SIG-M5 (cell line): ENCODE measurements at regions not wholly inside any gene's neighbourhood (a gene's known extent, or its start where the extent isn't known, plus 50 kb on each side); places are given as distances from the start of the nearest gene placed in this dataset.
"Not testable (repeated sequence)": the region's sequence is repeated elsewhere in the genome, so short reads cannot be mapped to it uniquely, and the experiment has no call there.

ENCODE experiments used
- DNase-seq: peaks from one replicate; lab custom pipeline; 2025; lab: John Stamatoyannopoulos, UW

DNA sequence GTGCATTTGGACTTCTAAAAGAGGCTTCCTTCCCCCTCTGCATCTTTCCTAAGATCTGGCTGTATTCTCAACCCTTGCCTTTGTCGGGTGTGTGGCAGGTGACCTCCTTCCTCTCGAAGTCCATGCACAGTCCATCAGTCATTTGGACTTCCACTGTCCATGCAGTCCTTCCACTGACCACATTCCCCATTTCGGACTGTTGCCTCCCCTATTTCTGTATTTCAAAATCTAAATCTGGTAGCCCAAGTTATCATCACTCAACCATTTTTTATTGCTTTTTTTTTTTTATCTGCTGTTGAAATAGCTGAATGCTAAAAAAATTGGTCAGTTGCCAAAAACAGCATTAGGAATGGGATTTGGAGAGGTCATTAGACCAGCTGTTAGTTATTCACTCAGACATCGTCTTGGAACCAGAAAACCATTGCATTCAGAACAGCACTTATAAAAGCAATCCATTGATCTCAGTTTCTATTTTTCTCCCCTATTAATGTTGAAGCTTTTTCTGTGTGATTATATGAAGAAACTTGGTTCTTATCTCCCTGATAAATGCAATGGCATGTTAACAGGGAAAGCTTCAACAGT is 575.6 kb downstream of the KIF20B start:
- DNase-seq = no peak

- DNase-seq = no peak
Measured at GRCh38 chr10:90286406-90286805, 571.4 kb downstream of the HTR7 start.

DNA sequence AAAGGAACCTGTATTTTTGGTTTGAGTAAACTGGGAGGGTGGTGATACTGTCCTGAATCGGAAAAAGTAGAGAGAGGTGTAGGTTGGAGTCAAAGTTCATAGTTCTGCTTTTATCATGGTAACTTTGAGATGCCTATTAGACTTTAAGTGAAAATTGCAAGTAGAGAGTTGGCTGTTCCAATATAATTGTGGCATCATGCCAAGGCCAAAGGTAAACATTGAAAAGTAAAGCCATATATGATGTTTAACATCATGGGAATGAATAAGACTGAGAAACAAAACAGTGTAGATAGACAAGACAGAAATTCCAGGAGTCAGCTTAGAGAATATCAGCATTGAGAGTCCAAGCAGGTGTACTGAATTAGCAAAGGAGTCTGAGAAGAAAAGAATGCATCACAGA is 570.9 kb downstream of the HTR7 start:
- DNase-seq = no peak

- no peak for DNase-seq
Measured at GRCh38 chr10:90288391-90288933, 569.4 kb downstream of the HTR7 start.

DNA sequence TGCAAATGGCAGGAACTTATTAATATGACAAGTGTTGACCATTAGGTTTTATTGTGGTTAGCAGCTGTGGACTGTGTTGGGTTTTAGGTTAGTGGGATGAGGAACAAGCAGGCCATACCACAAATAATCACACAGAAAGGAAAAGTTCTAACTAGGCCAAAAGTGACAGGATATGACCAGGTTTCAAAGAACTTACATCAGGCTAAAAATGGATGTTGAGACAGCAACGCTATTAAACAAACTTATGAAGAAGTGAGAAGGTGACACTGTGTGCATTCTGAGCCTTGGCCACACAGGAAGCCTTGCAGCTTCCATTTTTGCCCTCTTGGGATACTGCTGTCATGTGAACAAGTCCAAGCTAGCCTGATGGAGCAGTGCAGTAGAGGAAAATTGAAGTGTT is 568.8 kb downstream of the HTR7 start:
- no peak for DNase-seq

GRCh38 chr10:90293616-90294015 is 564.2 kb downstream of the HTR7 start:
- no peak for DNase-seq

- not testable (repeated sequence) for DNase-seq
Measured at GRCh38 chr10:90294821-90295540, 562.9 kb downstream of the HTR7 start.

DNA sequence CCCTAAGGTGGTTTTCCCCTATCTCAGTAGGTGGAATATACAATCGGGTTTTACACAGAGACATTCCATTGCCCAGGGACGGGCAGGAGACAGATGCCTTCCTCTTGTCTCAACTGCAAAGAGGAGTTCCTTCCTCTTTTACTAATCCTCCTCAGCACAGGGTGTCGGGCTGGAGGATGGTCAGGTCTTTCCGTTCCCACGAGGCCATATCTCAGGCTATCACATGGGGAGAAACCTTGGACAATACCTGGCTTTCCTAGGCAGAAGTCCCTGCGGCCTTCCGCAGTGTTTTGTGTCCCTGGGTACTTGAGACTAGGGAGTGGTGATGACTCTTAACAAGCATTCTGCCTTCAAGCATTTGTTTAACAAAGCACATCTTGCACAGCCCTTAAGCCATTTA is 555.8 kb downstream of the HTR7 start:
- DNase-seq = not testable (repeated sequence)

DNA sequence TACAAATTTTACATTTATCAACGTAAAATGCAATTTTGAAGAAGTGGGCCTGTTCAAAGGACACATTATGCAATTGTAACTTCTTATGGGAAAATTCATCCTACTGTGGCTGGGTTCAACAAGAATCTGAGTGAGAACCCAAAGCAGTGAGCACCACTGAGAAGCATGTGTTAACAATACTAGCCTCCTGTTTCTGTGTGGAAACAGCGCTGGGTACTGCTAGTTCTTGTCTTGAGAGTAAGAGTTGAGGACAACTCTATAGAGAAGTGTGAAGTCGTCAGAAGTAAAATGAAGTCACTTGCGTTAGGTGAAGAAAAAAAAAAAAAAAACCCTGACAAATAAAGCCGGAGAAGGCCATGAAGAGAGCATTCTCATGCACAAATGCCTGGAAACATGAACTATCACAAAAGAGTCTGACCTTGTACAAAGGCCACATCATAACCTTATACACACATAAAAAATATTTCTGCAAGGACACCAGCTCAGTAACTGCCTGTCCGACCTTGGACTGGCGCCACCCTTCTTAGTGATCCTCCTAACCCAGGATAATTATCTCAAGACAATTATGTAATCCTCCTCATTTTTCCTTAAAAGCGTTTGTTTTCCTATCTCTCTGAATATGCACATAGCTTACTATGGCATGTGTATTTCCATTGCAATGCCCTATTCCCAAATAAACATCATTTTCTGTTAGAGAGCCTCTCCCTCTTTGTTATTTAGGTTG is 554.9 kb downstream of the HTR7 start:
- DNase-seq = no peak

DNA sequence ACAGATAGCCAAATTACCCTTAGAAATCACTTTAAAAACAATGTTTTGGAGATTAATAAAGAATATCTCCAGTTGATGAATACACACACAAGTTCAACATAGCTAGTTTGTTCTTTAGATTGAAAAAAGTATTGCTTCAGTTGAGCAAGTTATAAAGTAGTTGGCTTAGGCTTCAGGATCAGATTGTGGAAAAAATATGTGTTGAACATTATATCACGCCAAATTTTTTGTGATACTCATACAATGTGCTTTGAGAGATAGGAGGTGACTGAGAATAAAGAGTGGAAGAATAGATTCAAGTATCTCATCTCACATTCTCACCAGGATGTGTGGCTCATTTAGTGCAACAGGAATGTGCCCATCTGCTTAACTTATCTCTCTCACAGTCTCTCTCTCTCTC is 553.3 kb downstream of the HTR7 start:
- no peak for DNase-seq

GRCh38 chr10:90306187-90306586 is 551.7 kb downstream of the HTR7 start:
- no peak for DNase-seq

DNA sequence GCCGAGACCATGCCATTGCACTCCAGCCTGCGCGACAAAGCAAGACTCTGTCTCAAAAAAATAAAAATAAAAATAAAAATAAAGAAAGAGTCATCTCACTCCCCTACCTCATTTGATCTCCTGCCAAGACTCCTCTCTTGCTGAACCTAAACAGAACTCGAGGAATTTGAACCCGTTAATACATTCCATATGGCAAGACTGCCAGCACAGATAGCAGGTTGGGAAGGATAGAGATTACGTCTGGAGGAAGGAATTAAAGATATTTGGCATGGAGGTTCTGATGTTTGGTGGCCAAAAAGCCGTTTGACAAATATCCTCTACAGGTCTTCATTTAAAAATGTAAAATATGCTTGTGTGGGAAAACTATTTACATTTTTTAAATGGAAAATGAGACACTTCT is 549.6 kb downstream of the HTR7 start:
- no peak for DNase-seq

- DNase-seq = no peak
Measured at GRCh38 chr10:90313576-90314325, 544.1 kb downstream of the HTR7 start.

GRCh38 chr10:90314718-90315117 is 543.1 kb downstream of the HTR7 start:
- no peak for DNase-seq

DNA sequence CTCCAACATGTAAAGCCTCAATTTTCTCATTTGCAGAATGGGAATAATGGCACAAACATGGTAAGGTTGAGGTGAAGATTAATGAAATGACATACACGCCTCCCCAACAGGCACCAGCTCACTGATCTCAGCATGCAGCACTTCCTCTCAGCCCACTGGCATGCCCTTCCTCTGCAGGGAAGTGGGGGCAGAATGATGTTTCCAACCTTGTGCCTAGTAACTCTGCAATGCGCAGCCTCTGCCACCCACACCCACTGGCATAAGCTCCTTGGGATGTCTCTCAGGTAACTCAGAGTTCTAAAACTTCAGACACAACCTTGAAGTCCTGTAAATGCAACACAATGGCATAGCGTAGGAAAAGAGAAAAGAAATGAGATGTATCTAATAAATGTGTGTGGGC is 540.7 kb downstream of the HTR7 start:
- DNase-seq = no peak

DNA sequence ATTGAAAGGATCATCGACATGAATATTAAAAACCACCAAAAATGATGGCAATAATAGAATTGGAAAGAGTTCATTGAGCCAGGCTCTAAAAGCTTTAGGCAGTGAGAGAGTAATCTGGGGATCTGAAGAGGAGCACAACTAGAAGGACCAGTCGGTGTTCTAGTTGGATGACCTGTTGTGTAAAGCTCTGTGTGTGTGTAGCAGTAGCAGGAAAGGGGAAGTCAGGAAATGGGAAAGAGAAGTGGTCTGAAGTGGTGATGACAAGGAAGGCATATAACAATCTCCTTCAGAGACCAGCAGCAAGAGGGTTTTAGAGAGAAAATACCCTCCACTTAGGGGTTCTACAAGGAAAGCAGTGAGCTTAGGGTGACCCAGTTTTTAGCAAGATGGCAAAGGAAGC is 539.2 kb downstream of the HTR7 start:
- no peak for DNase-seq

DNA sequence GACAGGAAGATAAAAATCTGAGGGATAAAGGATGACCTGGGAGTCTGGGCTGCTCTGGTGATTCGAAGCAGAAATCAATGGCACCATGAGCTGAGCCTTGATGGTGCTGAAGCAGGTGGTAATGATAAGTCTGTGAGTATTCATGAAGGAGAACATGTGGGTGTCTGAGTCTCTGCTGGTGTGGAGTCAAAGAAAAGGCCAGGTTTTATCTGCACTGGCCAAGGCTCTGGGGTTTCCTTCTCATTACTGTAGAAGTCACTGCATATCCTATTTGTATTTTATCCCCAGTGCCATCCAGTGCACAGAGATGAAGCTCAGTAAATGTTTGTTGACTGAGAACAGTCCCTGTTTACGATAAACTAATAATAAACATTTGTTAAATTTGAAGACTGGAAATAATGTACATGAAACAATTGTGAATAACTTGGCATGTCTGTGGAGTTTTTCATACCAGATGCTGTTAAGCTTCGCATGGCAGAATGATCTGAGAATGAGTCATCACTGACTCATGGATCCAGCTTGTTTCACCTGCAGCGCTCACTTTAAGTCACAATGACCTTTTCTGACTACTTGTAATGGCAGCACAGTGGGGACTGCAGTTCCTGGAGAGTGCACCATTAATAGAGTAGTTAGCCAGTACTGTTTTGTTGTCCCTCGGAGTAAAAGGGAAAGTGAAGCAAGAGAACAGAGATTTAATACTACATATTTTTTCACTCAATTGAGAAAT is 538.5 kb downstream of the HTR7 start:
- no peak for DNase-seq

GRCh38 chr10:90321132-90321816 is 536.6 kb downstream of the HTR7 start:
- DNase-seq = no peak

GRCh38 chr10:90326498-90327267 is 531.2 kb downstream of the HTR7 start:
- no peak for DNase-seq

- no peak for DNase-seq
Measured at GRCh38 chr10:90327611-90328010, 530.2 kb downstream of the HTR7 start.
